ENCODE measurements at regions not wholly inside any gene's neighbourhood (a gene's known extent, or its start where the extent isn't known, plus 50 kb on each side); places are given as distances from the start of the nearest gene placed in this dataset.

- H3K27me3 Mint-ChIP-seq, result peaks cover 30% of the 10 kb centered on the region
- H3K4me3 ChIP-seq (ENCODE audit: low read depth, low read length), result no peak overlapping the region
- peaks cover 0 to 10% (median 5%) of the 10 kb centered on the region in 4 donors for H3K4me1 Mint-ChIP-seq
- no peaks in the 10 kb centered on the region for H3K36me3 ChIP-seq (ENCODE audit: control insufficient read depth, insufficient read depth, low read length)
- DNase-seq, result no peak
- no peak overlapping the region for H3K4me3 Mint-ChIP-seq
- H3K4me1 ChIP-seq (ENCODE audit: control insufficient read depth, insufficient read depth, low read length, poor library complexity, severe bottlenecking), result no peaks in the 10 kb centered on the region
- ATAC-seq (ENCODE audit: low read depth in 2 of 2), result no peak
- H3K9me3 Mint-ChIP-seq, result peaks cover 0 to 2% (median 0%) of the 10 kb centered on the region in 7 donors
- no peak overlapping the region for H3K27ac ChIP-seq (ENCODE audit: insufficient read depth, low read length, poor library complexity, severe bottlenecking)
- no peaks in the 10 kb centered on the region for H3K36me3 Mint-ChIP-seq
- no peaks in the 10 kb centered on the region for H3K9me3 ChIP-seq (ENCODE audit: control insufficient read depth in 2 of 2, low read length in 2 of 2)
- H3K27ac Mint-ChIP-seq, result no peak overlapping the region
- peaks cover 7% of the 10 kb centered on the region for H3K27me3 ChIP-seq (ENCODE audit: control insufficient read depth, insufficient read depth, low read length)
Measured at GRCh38 chr10:9227679-9228365, 1173.3 kb downstream of the GATA3 start.

GRCh38 chr10:9228771-9229170, 1174.3 kb downstream of the GATA3 start:
- H3K27ac Mint-ChIP-seq, result no peak overlapping the region

GRCh38 chr10:9229702-9230244, 1175.3 kb downstream of the GATA3 start:
- Mint-ChIP-seq H3K27ac (no peak overlapping the region), H3K9me3 (no peaks in the 10 kb centered on the region), H3K27me3 (peaks cover 36% of the 10 kb centered on the region), H3K36me3 (no peaks in the 10 kb centered on the region), H3K4me3 (peak overlapping the region; percentile 22 to 67 (median 46)), H3K4me1 (peaks cover 0 to 10% (median 5%) of the 10 kb centered on the region in 4 donors)
- no peaks in the 10 kb centered on the region for H3K4me1 ChIP-seq (ENCODE audit: control insufficient read depth, insufficient read depth, low read length, poor library complexity, severe bottlenecking)
- H3K36me3 ChIP-seq (ENCODE audit: control insufficient read depth, insufficient read depth, low read length), result no peaks in the 10 kb centered on the region
- no peak overlapping the region for H3K27ac ChIP-seq (ENCODE audit: insufficient read depth, low read length, poor library complexity, severe bottlenecking)
- peaks cover 7% of the 10 kb centered on the region for H3K27me3 ChIP-seq (ENCODE audit: control insufficient read depth, insufficient read depth, low read length)
- peak in 1 of 3 donors; percentile 7 for DNase-seq
- H3K9me3 ChIP-seq (ENCODE audit: control insufficient read depth in 2 of 2, low read length in 2 of 2), result no peaks in the 10 kb centered on the region
- no peak for ATAC-seq (ENCODE audit: low read depth in 2 of 2)
- H3K4me3 ChIP-seq (ENCODE audit: low read depth, low read length), result peak overlapping the region; percentile 69

More at GRCh38 chr10:9228771-9229170, 1174.3 kb downstream of the GATA3 start:
- no peak overlapping the region for H3K4me3 Mint-ChIP-seq
- Histone ChIP-seq H3K27ac (ENCODE audit: insufficient read depth, low read length, poor library complexity, severe bottlenecking) (no peak overlapping the region), H3K36me3 (ENCODE audit: control insufficient read depth, insufficient read depth, low read length) (no peaks in the 10 kb centered on the region), H3K27me3 (ENCODE audit: control insufficient read depth, insufficient read depth, low read length) (peaks cover 7% of the 10 kb centered on the region), H3K4me1 (ENCODE audit: control insufficient read depth, insufficient read depth, low read length, poor library complexity, severe bottlenecking) (no peaks in the 10 kb centered on the region), H3K4me3 (ENCODE audit: low read depth, low read length) (no peak overlapping the region), H3K9me3 (ENCODE audit: control insufficient read depth in 2 of 2, low read length in 2 of 2) (no peaks in the 10 kb centered on the region)
- no peak for ATAC-seq (ENCODE audit: low read depth in 2 of 2)
- no peak for DNase-seq
- no peaks in the 10 kb centered on the region for H3K36me3 Mint-ChIP-seq
- H3K4me1 Mint-ChIP-seq, result peaks cover 0 to 10% (median 5%) of the 10 kb centered on the region in 4 donors
- H3K27me3 Mint-ChIP-seq, result peaks cover 31% of the 10 kb centered on the region
- peaks cover 0 to 2% (median 0%) of the 10 kb centered on the region in 7 donors for H3K9me3 Mint-ChIP-seq

GRCh38 chr10:9230625-9231024, 1176.1 kb downstream of the GATA3 start:
- H3K4me1 ChIP-seq (ENCODE audit: control insufficient read depth, insufficient read depth, low read length, poor library complexity, severe bottlenecking), result no peaks in the 10 kb centered on the region
- ATAC-seq (ENCODE audit: low read depth in 2 of 2) (no peak), DNase-seq (no peak)
- no peaks in the 10 kb centered on the region for H3K9me3 ChIP-seq (ENCODE audit: control insufficient read depth in 2 of 2, low read length in 2 of 2)
- Mint-ChIP-seq H3K4me1 (peaks cover 0 to 10% (median 5%) of the 10 kb centered on the region in 4 donors), H3K9me3 (no peaks in the 10 kb centered on the region), H3K27me3 (peaks cover 32% of the 10 kb centered on the region), H3K27ac (no peak overlapping the region), H3K36me3 (no peaks in the 10 kb centered on the region), H3K4me3 (no peak overlapping the region)
- no peaks in the 10 kb centered on the region for H3K36me3 ChIP-seq (ENCODE audit: control insufficient read depth, insufficient read depth, low read length)
- no peak overlapping the region for H3K4me3 ChIP-seq (ENCODE audit: low read depth, low read length)
- H3K27ac ChIP-seq (ENCODE audit: insufficient read depth, low read length, poor library complexity, severe bottlenecking), result no peak overlapping the region
- peaks cover 10% of the 10 kb centered on the region for H3K27me3 ChIP-seq (ENCODE audit: control insufficient read depth, insufficient read depth, low read length)

- Mint-ChIP-seq H3K27me3 (peaks cover 29% of the 10 kb centered on the region), H3K4me3 (no peak overlapping the region), H3K27ac (no peak overlapping the region), H3K9me3 (no peaks in the 10 kb centered on the region), H3K36me3 (no peaks in the 10 kb centered on the region), H3K4me1 (peaks cover 0 to 10% (median 4%) of the 10 kb centered on the region in 4 donors)
- H3K4me1 ChIP-seq (ENCODE audit: control insufficient read depth, insufficient read depth, low read length, poor library complexity, severe bottlenecking), result no peaks in the 10 kb centered on the region
- no peak for ATAC-seq (ENCODE audit: low read depth in 2 of 2)
- DNase-seq, result no peak
- H3K4me3 ChIP-seq (ENCODE audit: low read depth, low read length), result no peak overlapping the region
- H3K27me3 ChIP-seq (ENCODE audit: control insufficient read depth, insufficient read depth, low read length), result peaks cover 17% of the 10 kb centered on the region
- H3K36me3 ChIP-seq (ENCODE audit: control insufficient read depth, insufficient read depth, low read length), result no peaks in the 10 kb centered on the region
- no peaks in the 10 kb centered on the region for H3K9me3 ChIP-seq (ENCODE audit: control insufficient read depth in 2 of 2, low read length in 2 of 2)
- H3K27ac ChIP-seq (ENCODE audit: insufficient read depth, low read length, poor library complexity, severe bottlenecking), result no peak overlapping the region
Measured at GRCh38 chr10:9234191-9234590, 1179.7 kb downstream of the GATA3 start.

GRCh38 chr10:9238041-9238440, 1183.6 kb downstream of the GATA3 start:
- Mint-ChIP-seq H3K27ac (no peak overlapping the region), H3K36me3 (no peaks in the 10 kb centered on the region), H3K9me3 (no peaks in the 10 kb centered on the region), H3K4me3 (no peak overlapping the region), H3K4me1 (no peaks in the 10 kb centered on the region), H3K27me3 (peaks cover 18% of the 10 kb centered on the region)
- Histone ChIP-seq H3K27me3 (ENCODE audit: control insufficient read depth, insufficient read depth, low read length) (peaks cover 14% of the 10 kb centered on the region), H3K4me3 (ENCODE audit: low read depth, low read length) (no peak overlapping the region), H3K4me1 (ENCODE audit: control insufficient read depth, insufficient read depth, low read length, poor library complexity, severe bottlenecking) (no peaks in the 10 kb centered on the region), H3K27ac (ENCODE audit: insufficient read depth, low read length, poor library complexity, severe bottlenecking) (no peak overlapping the region), H3K9me3 (ENCODE audit: control insufficient read depth in 2 of 2, low read length in 2 of 2) (no peaks in the 10 kb centered on the region), H3K36me3 (ENCODE audit: control insufficient read depth, insufficient read depth, low read length) (no peaks in the 10 kb centered on the region)
- ATAC-seq (ENCODE audit: low read depth in 2 of 2) (no peak), DNase-seq (no peak)

- no peaks in the 10 kb centered on the region for H3K9me3 ChIP-seq (ENCODE audit: control insufficient read depth in 2 of 2, low read length in 2 of 2)
- H3K36me3 ChIP-seq (ENCODE audit: control insufficient read depth, insufficient read depth, low read length), result no peaks in the 10 kb centered on the region
- peaks cover 20% of the 10 kb centered on the region for H3K27me3 ChIP-seq (ENCODE audit: control insufficient read depth, insufficient read depth, low read length)
- DNase-seq (no peak), ATAC-seq (ENCODE audit: low read depth in 2 of 2) (no peak)
- no peak overlapping the region for H3K4me3 ChIP-seq (ENCODE audit: low read depth, low read length)
- H3K27me3 Mint-ChIP-seq, result peaks cover 13% of the 10 kb centered on the region
- peaks cover 0 to 1% (median 0%) of the 10 kb centered on the region in 7 donors for H3K9me3 Mint-ChIP-seq
- no peak overlapping the region for H3K27ac Mint-ChIP-seq
- H3K27ac ChIP-seq (ENCODE audit: insufficient read depth, low read length, poor library complexity, severe bottlenecking), result no peak overlapping the region
- H3K4me3 Mint-ChIP-seq, result no peak overlapping the region
- H3K4me1 Mint-ChIP-seq, result no peaks in the 10 kb centered on the region
- H3K4me1 ChIP-seq (ENCODE audit: control insufficient read depth, insufficient read depth, low read length, poor library complexity, severe bottlenecking), result no peaks in the 10 kb centered on the region
- H3K36me3 Mint-ChIP-seq, result no peaks in the 10 kb centered on the region
Measured at GRCh38 chr10:9239298-9239697, 1184.8 kb downstream of the GATA3 start.

GRCh38 chr10:9243941-9244411, 1189.5 kb downstream of the GATA3 start:
- H3K36me3 ChIP-seq (ENCODE audit: control insufficient read depth, insufficient read depth, low read length), result no peaks in the 10 kb centered on the region
- no peaks in the 10 kb centered on the region for H3K4me1 ChIP-seq (ENCODE audit: control insufficient read depth, insufficient read depth, low read length, poor library complexity, severe bottlenecking)
- no peak overlapping the region for H3K4me3 ChIP-seq (ENCODE audit: low read depth, low read length)
- no peaks in the 10 kb centered on the region for H3K9me3 ChIP-seq (ENCODE audit: control insufficient read depth in 2 of 2, low read length in 2 of 2)
- H3K4me1 Mint-ChIP-seq, result no peaks in the 10 kb centered on the region
- no peak overlapping the region for H3K27ac ChIP-seq (ENCODE audit: insufficient read depth, low read length, poor library complexity, severe bottlenecking)
- H3K9me3 Mint-ChIP-seq, result peaks cover 0 to 4% (median 0%) of the 10 kb centered on the region in 7 donors
- H3K4me3 Mint-ChIP-seq, result no peak overlapping the region
- ATAC-seq (ENCODE audit: low read depth in 2 of 2), result no peak
- peaks cover 37% of the 10 kb centered on the region for H3K27me3 Mint-ChIP-seq
- no peak for DNase-seq
- H3K27me3 ChIP-seq (ENCODE audit: control insufficient read depth, insufficient read depth, low read length), result peaks cover 13% of the 10 kb centered on the region
- H3K27ac Mint-ChIP-seq, result no peak overlapping the region
- no peaks in the 10 kb centered on the region for H3K36me3 Mint-ChIP-seq
